Astrocyte (in vitro differentiated cells and primary cell): ENCODE measurements at regions not wholly inside any gene's neighbourhood (a gene's known extent, or its start where the extent isn't known, plus 50 kb on each side); places are given as distances from the start of the nearest gene placed in this dataset.

Experiments
- DNase-seq: peaks from one replicate; pipeline ENCODE4 v3.0.0-alpha.2; 2010; ENCODE audit warnings: low read depth
- FAIRE-seq: peaks from 2 replicates; lab custom pipeline; 2011; peaks lifted over from hg19 to GRCh38; lab: Jason Lieb, UNC
- H2AFZ ChIP-seq: 2 replicates; pipeline ENCODE4 v1.6.0; 2012; ENCODE audit warnings: low read depth, low read length, inconsistent platforms
- H3K27ac ChIP-seq: 2 replicates; pipeline ENCODE4 v1.5.1; 2011; ENCODE audit warnings: low read depth, low read length, inconsistent platforms
- H3K27me3 ChIP-seq: 2 replicates; pipeline ENCODE4 v1.6.0; 2011; ENCODE audit warnings: low read length, inconsistent platforms; ENCODE audit not compliant: insufficient read depth
- H3K36me3 ChIP-seq: 2 replicates; pipeline ENCODE4 v1.5.1; 2011; ENCODE audit warnings: low read length, inconsistent platforms; ENCODE audit not compliant: insufficient read depth
- H3K4me1 ChIP-seq: 2 replicates; pipeline ENCODE4 v1.5.1; 2011; ENCODE audit warnings: low read length, inconsistent platforms; ENCODE audit not compliant: insufficient read depth
- H3K4me2 ChIP-seq: 2 replicates; pipeline ENCODE4 v1.6.0; 2012; ENCODE audit warnings: low read length, inconsistent platforms
- H3K4me3 ChIP-seq: 2 replicates; pipeline ENCODE4 v1.5.1; 2011; ENCODE audit warnings: low read depth, mild to moderate bottlenecking, low read length, inconsistent platforms; ENCODE audit not compliant: insufficient read depth
- H3K79me2 ChIP-seq: 2 replicates; pipeline ENCODE4 v1.6.0; 2012; ENCODE audit warnings: mild to moderate bottlenecking, low read length, inconsistent platforms; ENCODE audit not compliant: insufficient read depth
- H3K9ac ChIP-seq: 2 replicates; pipeline ENCODE4 v1.6.0; 2012; ENCODE audit warnings: mild to moderate bottlenecking, low read length, inconsistent platforms
- H3K9me3 ChIP-seq: 2 replicates; pipeline ENCODE4 v1.5.1; 2012; ENCODE audit warnings: low read depth, mild to moderate bottlenecking, low read length, inconsistent platforms; ENCODE audit not compliant: insufficient read depth
- H4K20me1 ChIP-seq: 2 replicates; pipeline ENCODE4 v1.6.0; 2012; ENCODE audit warnings: low read length, inconsistent platforms; ENCODE audit not compliant: insufficient read depth
- H3K27ac Mint-ChIP-seq: one replicate; pipeline ENCODE4 v1.8.0; 2021; ENCODE audit warnings: mild to moderate bottlenecking, mixed read lengths; ENCODE audit not compliant: unreplicated experiment
- H3K27me3 Mint-ChIP-seq: one replicate; pipeline ENCODE4 v1.8.0; 2021; ENCODE audit warnings: low read depth, mixed read lengths; ENCODE audit not compliant: unreplicated experiment
- H3K36me3 Mint-ChIP-seq: one replicate; pipeline ENCODE4 v1.8.0; 2021; ENCODE audit warnings: low read depth, mixed read lengths; ENCODE audit not compliant: unreplicated experiment
- H3K4me1 Mint-ChIP-seq: one replicate; pipeline ENCODE4 v1.8.0; 2021; ENCODE audit warnings: low read depth, mixed read lengths; ENCODE audit not compliant: unreplicated experiment
- H3K4me3 Mint-ChIP-seq: one replicate; pipeline ENCODE4 v1.8.0; 2021; ENCODE audit warnings: mild to moderate bottlenecking, moderate library complexity, mixed read lengths; ENCODE audit not compliant: unreplicated experiment
- H3K9me3 Mint-ChIP-seq: one replicate; pipeline ENCODE4 v1.8.0; 2021; ENCODE audit warnings: mild to moderate bottlenecking, mixed read lengths; ENCODE audit not compliant: unreplicated experiment
- EZH2 ChIP-seq: IDR thresholded peaks from 2 replicates; pipeline ENCODE4 v1.6.1; 2012; ENCODE audit warnings: mild to moderate bottlenecking, low read length, inconsistent platforms; ENCODE audit not compliant: insufficient read depth
- TF ChIP-seq, protein P1 (sequence below): IDR thresholded peaks from 2 replicates; pipeline ENCODE4 v1.5.1; 2011; ENCODE audit warnings: low read depth, mild to moderate bottlenecking, inconsistent platforms, low read length, moderate library complexity; ENCODE audit not compliant: insufficient read depth

DNA sequence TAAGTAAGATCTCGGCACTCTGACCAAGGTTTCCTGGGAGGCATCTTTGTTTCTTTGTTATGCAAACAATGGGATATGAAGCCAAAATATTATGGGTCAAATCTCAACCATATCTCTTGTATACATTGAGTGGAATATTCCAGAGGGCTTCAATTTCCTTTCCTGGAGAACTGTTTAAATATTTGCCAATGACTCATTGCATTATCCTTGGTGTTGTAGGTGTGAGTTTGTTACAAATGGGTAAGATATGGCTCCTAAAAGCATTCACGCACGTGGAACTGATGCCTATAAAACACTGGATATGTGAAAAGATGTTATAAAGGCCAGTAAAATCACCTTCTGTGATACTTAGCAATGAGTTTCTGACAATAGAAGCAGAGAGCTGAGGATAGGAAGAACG is 150.5 kb upstream of the WDR1 start:
- Mint-ChIP-seq H3K27me3 (peaks cover 20% of the 10 kb centered on the region), H3K9me3 (no peaks in the 10 kb centered on the region), H3K4me1 (peaks cover 6% of the 10 kb centered on the region), H3K4me3 (no peak overlapping the region), H3K36me3 (no peaks in the 10 kb centered on the region), H3K27ac (no peak overlapping the region)
- no peak overlapping the region for H3K4me2 ChIP-seq
- H3K27ac ChIP-seq = no peak overlapping the region
- H2AFZ ChIP-seq = no peak overlapping the region
- H3K79me2 ChIP-seq = no peaks in the 10 kb centered on the region
- no peak overlapping the region for H3K4me3 ChIP-seq
- no peaks in the 10 kb centered on the region for H4K20me1 ChIP-seq
- TF ChIP-seq, protein P1, sequence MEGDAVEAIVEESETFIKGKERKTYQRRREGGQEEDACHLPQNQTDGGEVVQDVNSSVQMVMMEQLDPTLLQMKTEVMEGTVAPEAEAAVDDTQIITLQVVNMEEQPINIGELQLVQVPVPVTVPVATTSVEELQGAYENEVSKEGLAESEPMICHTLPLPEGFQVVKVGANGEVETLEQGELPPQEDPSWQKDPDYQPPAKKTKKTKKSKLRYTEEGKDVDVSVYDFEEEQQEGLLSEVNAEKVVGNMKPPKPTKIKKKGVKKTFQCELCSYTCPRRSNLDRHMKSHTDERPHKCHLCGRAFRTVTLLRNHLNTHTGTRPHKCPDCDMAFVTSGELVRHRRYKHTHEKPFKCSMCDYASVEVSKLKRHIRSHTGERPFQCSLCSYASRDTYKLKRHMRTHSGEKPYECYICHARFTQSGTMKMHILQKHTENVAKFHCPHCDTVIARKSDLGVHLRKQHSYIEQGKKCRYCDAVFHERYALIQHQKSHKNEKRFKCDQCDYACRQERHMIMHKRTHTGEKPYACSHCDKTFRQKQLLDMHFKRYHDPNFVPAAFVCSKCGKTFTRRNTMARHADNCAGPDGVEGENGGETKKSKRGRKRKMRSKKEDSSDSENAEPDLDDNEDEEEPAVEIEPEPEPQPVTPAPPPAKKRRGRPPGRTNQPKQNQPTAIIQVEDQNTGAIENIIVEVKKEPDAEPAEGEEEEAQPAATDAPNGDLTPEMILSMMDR = no peak
- no peak for TF ChIP-seq EZH2
- FAIRE-seq (no peak), DNase-seq (no peak)
- no peaks in the 10 kb centered on the region for H3K9me3 ChIP-seq
- no peaks in the 10 kb centered on the region for H3K27me3 ChIP-seq
- no peaks in the 10 kb centered on the region for H3K4me1 ChIP-seq
- H3K36me3 ChIP-seq = no peaks in the 10 kb centered on the region
- H3K9ac ChIP-seq = no peak overlapping the region

DNA sequence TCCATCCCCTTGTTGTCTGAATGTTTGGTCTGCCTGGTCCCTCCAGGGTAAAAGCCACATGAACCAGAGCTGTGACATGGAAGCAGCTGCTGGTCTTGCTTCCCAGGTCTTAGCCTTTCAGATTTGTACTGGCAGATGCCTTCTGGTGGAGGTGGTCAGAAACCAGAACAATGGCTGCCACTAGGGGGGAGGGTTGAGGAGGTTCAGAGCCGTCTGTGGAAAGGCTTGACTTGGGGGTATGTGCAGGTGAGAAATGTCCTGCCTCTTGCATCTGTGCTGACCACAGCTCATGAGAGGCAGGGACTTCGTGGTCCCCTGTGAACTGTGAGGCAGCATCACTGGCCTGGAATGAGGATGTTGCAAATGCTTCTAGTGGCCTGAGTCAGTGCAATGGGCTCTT is 144.2 kb upstream of the WDR1 start:
- peaks cover 9% of the 10 kb centered on the region for H3K9me3 ChIP-seq
- Mint-ChIP-seq H3K4me3 (no peak overlapping the region), H3K27me3 (peaks cover 17% of the 10 kb centered on the region), H3K27ac (no peak overlapping the region), H3K9me3 (no peaks in the 10 kb centered on the region), H3K4me1 (peaks cover 1% of the 10 kb centered on the region), H3K36me3 (peaks cover 4% of the 10 kb centered on the region)
- no peak overlapping the region for H3K27ac ChIP-seq
- TF ChIP-seq EZH2 = no peak
- TF ChIP-seq, protein P1 = no peak
- no peaks in the 10 kb centered on the region for H3K27me3 ChIP-seq
- H3K36me3 ChIP-seq = no peaks in the 10 kb centered on the region
- H3K4me2 ChIP-seq = no peak overlapping the region
- no peaks in the 10 kb centered on the region for H3K79me2 ChIP-seq
- no peak overlapping the region for H3K9ac ChIP-seq
- DNase-seq (no peak), FAIRE-seq (no peak)
- H3K4me1 ChIP-seq = no peaks in the 10 kb centered on the region
- no peak overlapping the region for H3K4me3 ChIP-seq
- H4K20me1 ChIP-seq = no peaks in the 10 kb centered on the region
- no peak overlapping the region for H2AFZ ChIP-seq

DNA sequence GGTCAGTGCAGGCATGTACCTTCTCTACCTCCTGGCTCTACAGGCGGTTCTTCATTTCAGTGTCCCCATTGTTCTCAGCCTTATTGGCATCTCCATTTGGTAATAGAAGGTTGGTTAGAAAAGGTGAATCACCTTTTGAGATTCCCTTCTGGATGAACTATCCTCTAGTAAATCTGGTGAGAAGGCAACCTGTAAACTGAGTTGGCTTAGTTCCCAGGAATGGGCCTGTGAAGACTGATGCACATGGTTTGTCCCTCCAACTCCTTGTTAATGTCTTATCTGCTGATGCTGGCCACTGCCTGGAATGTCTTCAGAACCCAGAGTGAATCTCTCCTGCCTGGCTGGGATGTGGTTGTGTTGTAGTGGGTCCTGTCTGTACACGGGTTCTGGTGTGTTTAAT is 143.4 kb upstream of the WDR1 start:
- H4K20me1 ChIP-seq = no peaks in the 10 kb centered on the region
- no peak overlapping the region for H3K4me3 ChIP-seq
- H3K4me1 Mint-ChIP-seq = peaks cover 1% of the 10 kb centered on the region
- FAIRE-seq (no peak), DNase-seq (no peak)
- H3K27ac Mint-ChIP-seq = no peak overlapping the region
- no peak overlapping the region for H3K27ac ChIP-seq
- TF ChIP-seq, protein P1 = no peak
- no peak for TF ChIP-seq EZH2
- no peaks in the 10 kb centered on the region for H3K27me3 ChIP-seq
- no peaks in the 10 kb centered on the region for H3K4me1 ChIP-seq
- no peaks in the 10 kb centered on the region for H3K79me2 ChIP-seq
- no peak overlapping the region for H2AFZ ChIP-seq
- peaks cover 9% of the 10 kb centered on the region for H3K9me3 ChIP-seq
- no peaks in the 10 kb centered on the region for H3K36me3 ChIP-seq
- peaks cover 17% of the 10 kb centered on the region for H3K27me3 Mint-ChIP-seq
- H3K9ac ChIP-seq = no peak overlapping the region
- peaks cover 4% of the 10 kb centered on the region for H3K36me3 Mint-ChIP-seq
- H3K4me2 ChIP-seq = no peak overlapping the region
- no peak overlapping the region for H3K4me3 Mint-ChIP-seq
- H3K9me3 Mint-ChIP-seq = no peaks in the 10 kb centered on the region
